HEK293 (cell line): ENCODE measurements at regions not wholly inside any gene's neighbourhood (a gene's known extent, or its start where the extent isn't known, plus 50 kb on each side); places are given as distances from the start of the nearest gene placed in this dataset.

Experiments used
- CTCF ChIA-PET: fragments of 350-600 bp; formaldehyde crosslinking; extraction: SDS; loops from one replicate; lab custom pipeline; 2021; ENCODE audit warnings: antibody characterized with exemption; lab: Yijun Ruan, JAX
- POLR2A ChIA-PET: fragments of 300-600 bp; formaldehyde crosslinking; extraction: SDS; loops from one replicate; lab custom pipeline; 2020; ENCODE audit warnings: antibody characterized with exemption, inconsistent platforms; lab: Yijun Ruan, JAX
- H3K27ac ChIP-seq: fragments of 200-500 bp; sonication (Bioruptor generic); 2 replicates; pipeline ENCODE4 v1.5.1; 2014; ENCODE audit warnings: low read depth, low read length, control low read depth, inconsistent platforms; ENCODE audit errors: extremely low read depth
- H3K36me3 ChIP-seq, 2 experiments: fragments of 200-500 bp in 1 of 2; sonication (Bioruptor generic) in 1 of 2; 1 replicate in 1 of 2; 2 replicates in 1 of 2; pipeline ENCODE4 v1.5.1; 2014 to 2017; ENCODE audit warnings: inconsistent platforms in 2 of 2, low read length in 2 of 2; ENCODE audit not compliant: control insufficient read depth in 2 of 2, insufficient read depth in 1 of 2
- H3K4me1 ChIP-seq: fragments of 200-500 bp; sonication (Bioruptor generic); 2 replicates; pipeline ENCODE4 v1.5.1; 2014; ENCODE audit warnings: mild to moderate bottlenecking, low read length, inconsistent platforms; ENCODE audit not compliant: control insufficient read depth, insufficient read depth
- H3K4me3 ChIP-seq: 2 replicates; pipeline ENCODE4 v1.5.1; 2011; ENCODE audit warnings: low read depth, mild to moderate bottlenecking, control low read depth, low read length, moderate library complexity
- H3K9me3 ChIP-seq: fragments of 200-500 bp; sonication (Bioruptor generic); 2 replicates; pipeline ENCODE4 v1.5.1; 2014; ENCODE audit warnings: low read depth, low read length, inconsistent platforms; ENCODE audit not compliant: control insufficient read depth, insufficient read depth
- BCL11A ChIP-seq: fragments of 450-650 bp; formaldehyde crosslinking; IDR thresholded peaks from 2 replicates; pipeline ENCODE4 v1.5.1; 2016; ENCODE audit warnings: low read depth, missing biosample characterization, missing genetic modification characterization
- FEZF1 ChIP-seq: fragments of 450-650 bp; formaldehyde crosslinking; IDR thresholded peaks from 2 replicates; pipeline ENCODE4 v1.5.1; 2016; ENCODE audit warnings: missing biosample characterization, missing genetic modification characterization
- OSR2 ChIP-seq: fragments of 450-650 bp; formaldehyde crosslinking; IDR thresholded peaks from 2 replicates; pipeline ENCODE4 v1.5.1; 2016; ENCODE audit warnings: missing biosample characterization, missing genetic modification characterization
- SETDB1 ChIP-seq: IDR thresholded peaks from one replicate; pipeline ENCODE4 v1.6.1; 2017; ENCODE audit warnings: mild to moderate bottlenecking, low read length, moderate library complexity, mixed read lengths; ENCODE audit not compliant: insufficient read length
- TCF7L2 ChIP-seq: IDR thresholded peaks from 2 replicates; pipeline ENCODE4 v1.6.1; 2011; ENCODE audit warnings: low read depth, mild to moderate bottlenecking, inconsistent platforms, low read length, moderate library complexity, borderline replicate concordance
- ZIC2 ChIP-seq: fragments of 450-650 bp; formaldehyde crosslinking; IDR thresholded peaks from 2 replicates; pipeline ENCODE4 v1.5.1; 2016; ENCODE audit warnings: missing biosample characterization, missing genetic modification characterization
- ZNF146 ChIP-seq: fragments of 450-650 bp; formaldehyde crosslinking; IDR thresholded peaks from 2 replicates; pipeline ENCODE4 v1.5.1; 2016; ENCODE audit warnings: missing biosample characterization, missing genetic modification characterization
- ZNF175 ChIP-seq: fragments of 450-650 bp; formaldehyde crosslinking; IDR thresholded peaks from 2 replicates; pipeline ENCODE4 v1.5.1; 2016; ENCODE audit warnings: missing biosample characterization, missing genetic modification characterization
- ZNF211 ChIP-seq: fragments of 450-650 bp; formaldehyde crosslinking; IDR thresholded peaks from 2 replicates; pipeline ENCODE4 v1.5.1; 2016; ENCODE audit warnings: low read depth, missing biosample characterization, missing genetic modification characterization
- ZNF239 ChIP-seq: fragments of 450-650 bp; formaldehyde crosslinking; IDR thresholded peaks from 2 replicates; pipeline ENCODE4 v1.5.1; 2016; ENCODE audit warnings: missing biosample characterization, missing genetic modification characterization
- ZNF354C ChIP-seq: fragments of 450-650 bp; formaldehyde crosslinking; IDR thresholded peaks from 2 replicates; pipeline ENCODE4 v1.5.1; 2016; ENCODE audit warnings: missing biosample characterization, missing genetic modification characterization, low read depth, borderline replicate concordance
- ZNF394 ChIP-seq: fragments of 450-650 bp; formaldehyde crosslinking; IDR thresholded peaks from 2 replicates; pipeline ENCODE4 v1.5.1; 2016; ENCODE audit warnings: missing biosample characterization, missing genetic modification characterization, mild to moderate bottlenecking, moderate library complexity, borderline replicate concordance
- ZNF530 ChIP-seq: fragments of 450-650 bp; formaldehyde crosslinking; IDR thresholded peaks from 2 replicates; pipeline ENCODE4 v1.5.1; 2016; ENCODE audit warnings: low read depth, missing biosample characterization, missing genetic modification characterization
- ZNF544 ChIP-seq: fragments of 450-650 bp; formaldehyde crosslinking; IDR thresholded peaks from 2 replicates; pipeline ENCODE4 v1.5.0; 2017; ENCODE audit warnings: missing biosample characterization, missing genetic modification characterization
- ZNF596 ChIP-seq: fragments of 450-650 bp; IDR thresholded peaks from 2 replicates; pipeline ENCODE4 v1.5.0; 2018; ENCODE audit warnings: missing biosample characterization, mild to moderate bottlenecking, missing genetic modification characterization, moderate library complexity
- ZNF677 ChIP-seq: fragments of 450-650 bp; IDR thresholded peaks from 2 replicates; pipeline ENCODE4 v1.5.0; 2018; ENCODE audit warnings: missing biosample characterization, mild to moderate bottlenecking, missing genetic modification characterization, moderate library complexity
- ZNF707 ChIP-seq: fragments of 450-650 bp; formaldehyde crosslinking; IDR thresholded peaks from 2 replicates; pipeline ENCODE4 v1.5.1; 2016; ENCODE audit warnings: missing biosample characterization, missing genetic modification characterization
- ZNF777 ChIP-seq: fragments of 450-650 bp; formaldehyde crosslinking; IDR thresholded peaks from 2 replicates; pipeline ENCODE4 v1.5.1; 2017; ENCODE audit warnings: missing biosample characterization, missing genetic modification characterization, borderline replicate concordance
- ZNF792 ChIP-seq: fragments of 450-650 bp; formaldehyde crosslinking; IDR thresholded peaks from 2 replicates; pipeline ENCODE4 v1.5.1; 2016; ENCODE audit warnings: missing biosample characterization, missing genetic modification characterization
- ZXDB ChIP-seq: fragments of 450-650 bp; formaldehyde crosslinking; IDR thresholded peaks from 2 replicates; pipeline ENCODE4 v1.5.1; 2016; ENCODE audit warnings: missing biosample characterization, missing genetic modification characterization
- TF ChIP-seq, protein P1 (sequence below): fragments of 450-650 bp; formaldehyde crosslinking; conservative IDR thresholded peaks from 2 replicates; pipeline ENCODE4 v1.5.1; 2016; ENCODE audit warnings: low read depth, missing biosample characterization, missing genetic modification characterization
- TF ChIP-seq, protein P2 (sequence below): fragments of 450-650 bp; formaldehyde crosslinking; IDR thresholded peaks from 2 replicates; pipeline ENCODE4 v1.5.1; 2016; ENCODE audit warnings: missing biosample characterization, missing genetic modification characterization, borderline replicate concordance
- TF ChIP-seq, protein P3 (sequence below): fragments of 450-650 bp; formaldehyde crosslinking; IDR thresholded peaks from 2 replicates; pipeline ENCODE4 v1.5.1; 2016; ENCODE audit warnings: missing biosample characterization, missing genetic modification characterization
- TF ChIP-seq, protein P4 (sequence below): fragments of 450-650 bp; formaldehyde crosslinking; IDR thresholded peaks from 2 replicates; pipeline ENCODE4 v1.5.1; 2016; ENCODE audit warnings: missing biosample characterization, missing genetic modification characterization
- TF ChIP-seq, protein P5 (sequence below): fragments of 450-650 bp; formaldehyde crosslinking; optimal IDR thresholded peaks from 2 replicates; pipeline ENCODE3; 2016; ENCODE audit warnings: missing biosample characterization, mild to moderate bottlenecking, missing genetic modification characterization

DNA sequence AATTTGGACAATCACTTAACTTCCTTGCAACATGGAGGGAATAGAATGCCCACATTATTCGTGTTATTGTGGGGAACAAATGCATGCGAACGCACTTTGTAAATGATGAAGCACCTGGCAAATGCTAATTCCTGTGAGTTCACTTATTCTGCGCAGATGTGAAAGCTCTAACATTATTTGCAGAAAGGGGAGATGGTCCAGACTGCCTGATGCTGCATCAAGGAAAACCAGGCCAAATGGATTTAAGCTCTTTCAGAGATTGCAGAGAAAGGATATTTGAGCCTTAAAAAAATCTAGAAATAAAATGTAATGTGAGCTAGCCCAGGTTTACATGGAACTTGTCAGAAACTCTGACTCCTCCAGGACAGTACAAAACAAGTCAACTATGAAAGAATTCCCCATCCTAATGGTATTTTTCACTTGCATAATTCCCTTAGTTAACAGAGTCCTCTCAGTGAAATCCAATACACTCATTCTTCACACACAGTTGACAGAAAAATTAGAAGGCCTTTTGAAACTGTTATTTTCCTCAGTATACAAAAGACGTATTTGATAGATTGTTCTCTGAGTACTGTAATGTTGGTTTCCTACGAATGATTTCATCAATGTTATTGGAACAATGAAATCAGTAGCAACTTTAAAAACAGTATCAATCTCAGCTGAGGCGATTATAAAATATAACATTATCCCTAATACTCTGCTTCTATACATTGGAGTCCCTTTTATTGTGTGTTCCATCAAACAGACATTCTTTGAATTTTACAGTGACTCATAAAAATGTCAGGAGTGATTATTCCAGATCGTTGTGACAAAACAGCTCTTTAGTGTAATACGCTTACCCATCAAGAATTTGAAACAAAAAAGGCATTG is 136.3 kb upstream of the ANK3 start:
- ChIA-PET POLR2A (no interaction called here), CTCF (interaction anchor here (0.6 kb wide), 1 partner anchor 28 kb away, joined by 3 read pairs; no protein-coding TSS in a partner anchor)
- no peaks in the 10 kb centered on the region for H3K36me3 ChIP-seq
- H3K27ac ChIP-seq = no peak overlapping the region
- H3K4me3 ChIP-seq = no peak overlapping the region
- H3K9me3 ChIP-seq = no peaks in the 10 kb centered on the region
- peaks cover 17% of the 10 kb centered on the region for H3K4me1 ChIP-seq
- TF ChIP-seq SETDB1 (no peak), ZNF677 (tag by site-specific recombination) (no peak), ZNF544 (tag by site-specific recombination) (no peak), ZXDB (tag by site-specific recombination) (no peak), FEZF1 (tag by site-specific recombination) (peak; percentile 88), TCF7L2 (no peak), BCL11A (tag by site-specific recombination) (0 out of 2 replicates have a peak, but pooled peaks have one; percentile 21), ZNF354C (tag by site-specific recombination) (no peak), ZNF175 (tag by site-specific recombination) (no peak), ZNF707 (no peak), ZNF792 (tag by site-specific recombination) (no peak), ZNF211 (tag by site-specific recombination) (no peak), ZIC2 (tag by site-specific recombination) (no peak), ZNF596 (no peak), ZNF394 (tag by site-specific recombination) (0 out of 2 replicates have a peak, but pooled peaks have one; percentile 26), ZNF146 (tag by site-specific recombination) (no peak), ZNF530 (tag by site-specific recombination) (no peak), ZNF777 (tag by site-specific recombination) (no peak), ZNF239 (tag by site-specific recombination) (no peak), OSR2 (peak; percentile 75; the same call in 1 of the 2 replicates)
- TF ChIP-seq, protein P1, sequence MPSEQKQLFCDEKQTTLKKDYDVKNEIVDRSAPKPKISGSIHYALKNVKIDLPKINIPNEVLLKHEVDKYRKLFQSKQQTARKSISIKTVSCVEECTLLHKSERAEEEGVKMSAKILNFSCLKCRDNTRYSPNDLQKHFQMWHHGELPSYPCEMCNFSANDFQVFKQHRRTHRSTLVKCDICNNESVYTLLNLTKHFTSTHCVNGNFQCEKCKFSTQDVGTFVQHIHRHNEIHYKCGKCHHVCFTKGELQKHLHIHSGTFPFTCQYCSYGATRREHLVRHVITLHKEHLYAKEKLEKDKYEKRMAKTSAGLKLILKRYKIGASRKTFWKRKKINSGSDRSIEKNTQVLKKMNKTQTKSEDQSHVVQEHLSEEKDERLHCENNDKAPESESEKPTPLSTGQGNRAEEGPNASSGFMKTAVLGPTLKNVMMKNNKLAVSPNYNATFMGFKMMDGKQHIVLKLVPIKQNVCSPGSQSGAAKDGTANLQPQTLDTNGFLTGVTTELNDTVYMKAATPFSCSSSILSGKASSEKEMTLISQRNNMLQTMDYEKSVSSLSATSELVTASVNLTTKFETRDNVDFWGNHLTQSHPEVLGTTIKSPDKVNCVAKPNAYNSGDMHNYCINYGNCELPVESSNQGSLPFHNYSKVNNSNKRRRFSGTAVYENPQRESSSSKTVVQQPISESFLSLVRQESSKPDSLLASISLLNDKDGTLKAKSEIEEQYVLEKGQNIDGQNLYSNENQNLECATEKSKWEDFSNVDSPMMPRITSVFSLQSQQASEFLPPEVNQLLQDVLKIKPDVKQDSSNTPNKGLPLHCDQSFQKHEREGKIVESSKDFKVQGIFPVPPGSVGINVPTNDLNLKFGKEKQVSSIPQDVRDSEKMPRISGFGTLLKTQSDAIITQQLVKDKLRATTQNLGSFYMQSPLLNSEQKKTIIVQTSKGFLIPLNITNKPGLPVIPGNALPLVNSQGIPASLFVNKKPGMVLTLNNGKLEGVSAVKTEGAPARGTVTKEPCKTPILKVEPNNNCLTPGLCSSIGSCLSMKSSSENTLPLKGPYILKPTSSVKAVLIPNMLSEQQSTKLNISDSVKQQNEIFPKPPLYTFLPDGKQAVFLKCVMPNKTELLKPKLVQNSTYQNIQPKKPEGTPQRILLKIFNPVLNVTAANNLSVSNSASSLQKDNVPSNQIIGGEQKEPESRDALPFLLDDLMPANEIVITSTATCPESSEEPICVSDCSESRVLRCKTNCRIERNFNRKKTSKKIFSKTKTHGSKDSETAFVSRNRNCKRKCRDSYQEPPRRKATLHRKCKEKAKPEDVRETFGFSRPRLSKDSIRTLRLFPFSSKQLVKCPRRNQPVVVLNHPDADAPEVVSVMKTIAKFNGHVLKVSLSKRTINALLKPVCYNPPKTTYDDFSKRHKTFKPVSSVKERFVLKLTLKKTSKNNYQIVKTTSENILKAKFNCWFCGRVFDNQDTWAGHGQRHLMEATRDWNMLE (tag by site-specific recombination) = no peak
- TF ChIP-seq, protein P2, sequence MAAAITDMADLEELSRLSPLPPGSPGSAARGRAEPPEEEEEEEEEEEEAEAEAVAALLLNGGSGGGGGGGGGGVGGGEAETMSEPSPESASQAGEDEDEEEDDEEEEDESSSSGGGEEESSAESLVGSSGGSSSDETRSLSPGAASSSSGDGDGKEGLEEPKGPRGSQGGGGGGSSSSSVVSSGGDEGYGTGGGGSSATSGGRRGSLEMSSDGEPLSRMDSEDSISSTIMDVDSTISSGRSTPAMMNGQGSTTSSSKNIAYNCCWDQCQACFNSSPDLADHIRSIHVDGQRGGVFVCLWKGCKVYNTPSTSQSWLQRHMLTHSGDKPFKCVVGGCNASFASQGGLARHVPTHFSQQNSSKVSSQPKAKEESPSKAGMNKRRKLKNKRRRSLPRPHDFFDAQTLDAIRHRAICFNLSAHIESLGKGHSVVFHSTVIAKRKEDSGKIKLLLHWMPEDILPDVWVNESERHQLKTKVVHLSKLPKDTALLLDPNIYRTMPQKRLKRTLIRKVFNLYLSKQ (tag by site-specific recombination) = no peak
- TF ChIP-seq, protein P3, sequence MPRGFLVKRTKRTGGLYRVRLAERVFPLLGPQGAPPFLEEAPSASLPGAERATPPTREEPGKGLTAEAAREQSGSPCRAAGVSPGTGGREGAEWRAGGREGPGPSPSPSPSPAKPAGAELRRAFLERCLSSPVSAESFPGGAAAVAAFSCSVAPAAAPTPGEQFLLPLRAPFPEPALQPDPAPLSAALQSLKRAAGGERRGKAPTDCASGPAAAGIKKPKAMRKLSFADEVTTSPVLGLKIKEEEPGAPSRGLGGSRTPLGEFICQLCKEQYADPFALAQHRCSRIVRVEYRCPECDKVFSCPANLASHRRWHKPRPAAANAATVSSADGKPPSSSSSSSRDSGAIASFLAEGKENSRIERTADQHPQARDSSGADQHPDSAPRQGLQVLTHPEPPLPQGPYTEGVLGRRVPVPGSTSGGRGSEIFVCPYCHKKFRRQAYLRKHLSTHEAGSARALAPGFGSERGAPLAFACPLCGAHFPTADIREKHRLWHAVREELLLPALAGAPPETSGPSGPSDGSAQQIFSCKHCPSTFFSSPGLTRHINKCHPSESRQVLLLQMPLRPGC = no peak
- TF ChIP-seq, protein P4, sequence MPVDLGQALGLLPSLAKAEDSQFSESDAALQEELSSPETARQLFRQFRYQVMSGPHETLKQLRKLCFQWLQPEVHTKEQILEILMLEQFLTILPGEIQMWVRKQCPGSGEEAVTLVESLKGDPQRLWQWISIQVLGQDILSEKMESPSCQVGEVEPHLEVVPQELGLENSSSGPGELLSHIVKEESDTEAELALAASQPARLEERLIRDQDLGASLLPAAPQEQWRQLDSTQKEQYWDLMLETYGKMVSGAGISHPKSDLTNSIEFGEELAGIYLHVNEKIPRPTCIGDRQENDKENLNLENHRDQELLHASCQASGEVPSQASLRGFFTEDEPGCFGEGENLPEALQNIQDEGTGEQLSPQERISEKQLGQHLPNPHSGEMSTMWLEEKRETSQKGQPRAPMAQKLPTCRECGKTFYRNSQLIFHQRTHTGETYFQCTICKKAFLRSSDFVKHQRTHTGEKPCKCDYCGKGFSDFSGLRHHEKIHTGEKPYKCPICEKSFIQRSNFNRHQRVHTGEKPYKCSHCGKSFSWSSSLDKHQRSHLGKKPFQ (tag by site-specific recombination) = no peak
- TF ChIP-seq, protein P5, sequence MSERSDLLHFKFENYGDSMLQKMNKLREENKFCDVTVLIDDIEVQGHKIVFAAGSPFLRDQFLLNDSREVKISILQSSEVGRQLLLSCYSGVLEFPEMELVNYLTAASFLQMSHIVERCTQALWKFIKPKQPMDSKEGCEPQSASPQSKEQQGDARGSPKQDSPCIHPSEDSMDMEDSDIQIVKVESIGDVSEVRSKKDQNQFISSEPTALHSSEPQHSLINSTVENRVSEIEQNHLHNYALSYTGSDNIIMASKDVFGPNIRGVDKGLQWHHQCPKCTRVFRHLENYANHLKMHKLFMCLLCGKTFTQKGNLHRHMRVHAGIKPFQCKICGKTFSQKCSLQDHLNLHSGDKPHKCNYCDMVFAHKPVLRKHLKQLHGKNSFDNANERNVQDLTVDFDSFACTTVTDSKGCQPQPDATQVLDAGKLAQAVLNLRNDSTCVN (tag by site-specific recombination) = no peak
